Keratinocyte (primary cell): ENCODE measurements at regions not wholly inside any gene's neighbourhood (a gene's known extent, or its start where the extent isn't known, plus 50 kb on each side); places are given as distances from the start of the nearest gene placed in this dataset.

Experiments used
- DNase-seq: peaks from one replicate; pipeline ENCODE4 v3.0.0-alpha.2; 2011; ENCODE audit warnings: low read depth, missing footprints, low spot score
- FAIRE-seq: peaks from 2 replicates; lab custom pipeline; 2011; peaks lifted over from hg19 to GRCh38; lab: Jason Lieb, UNC
- H2AFZ ChIP-seq: 2 replicates; pipeline ENCODE4 v1.6.0; 2012; ENCODE audit warnings: low read length, control low read depth, inconsistent platforms; ENCODE audit not compliant: control insufficient read depth
- H3K27ac ChIP-seq: 2 replicates; pipeline ENCODE4 v1.5.1; 2011; ENCODE audit warnings: low read length; ENCODE audit not compliant: control insufficient read depth, insufficient read depth
- H3K27me3 ChIP-seq: 3 replicates; pipeline ENCODE4 v1.6.0; 2011; ENCODE audit warnings: low read length; ENCODE audit not compliant: control insufficient read depth, insufficient read depth; ENCODE audit errors: extremely low read depth
- H3K36me3 ChIP-seq, 2 experiments: 2 replicates in 1 of 2; 3 replicates in 1 of 2; pipeline ENCODE4 v1.5.1; 2011; ENCODE audit warnings: low read length in 2 of 2, mild to moderate bottlenecking in 1 of 2; ENCODE audit not compliant: control insufficient read depth in 2 of 2, insufficient read depth in 2 of 2; ENCODE audit errors: extremely low read depth in 1 of 2
- H3K4me1 ChIP-seq: 3 replicates; pipeline ENCODE4 v1.5.1; 2011; ENCODE audit warnings: low read length; ENCODE audit not compliant: control insufficient read depth, insufficient read depth; ENCODE audit errors: extremely low read depth
- H3K4me2 ChIP-seq: 3 replicates; pipeline ENCODE4 v1.6.0; 2011; ENCODE audit warnings: low read depth, low read length; ENCODE audit not compliant: control insufficient read depth, insufficient read depth; ENCODE audit errors: extremely low read depth
- H3K4me3 ChIP-seq, 3 experiments: fragments of 200-600 bp in 1 of 3; sonication (generic) in 1 of 3; 2 replicates in 2 of 3; 3 replicates in 1 of 3; pipeline ENCODE4 v1.5.1; 2011 to 2016; ENCODE audit warnings: low read length in 3 of 3, mild to moderate bottlenecking in 3 of 3, control low read depth in 2 of 3, inconsistent platforms in 1 of 3, low read depth in 1 of 3, mixed read lengths in 1 of 3, mixed run types in 1 of 3, moderate library complexity in 1 of 3; ENCODE audit not compliant: control insufficient read depth in 2 of 3, insufficient read depth in 2 of 3; ENCODE audit errors: extremely low read depth in 1 of 3
- H3K79me2 ChIP-seq: 2 replicates; pipeline ENCODE4 v1.6.0; 2012; ENCODE audit warnings: low read length; ENCODE audit not compliant: control insufficient read depth, insufficient read depth
- H3K9ac ChIP-seq: 3 replicates; pipeline ENCODE4 v1.6.0; 2011; ENCODE audit warnings: low read length; ENCODE audit not compliant: control insufficient read depth, insufficient read depth; ENCODE audit errors: extremely low read depth
- H3K9me1 ChIP-seq: 3 replicates; pipeline ENCODE4 v1.6.0; 2011; ENCODE audit warnings: low read length; ENCODE audit not compliant: control insufficient read depth, insufficient read depth; ENCODE audit errors: extremely low read depth
- H3K9me3 ChIP-seq: 2 replicates; pipeline ENCODE4 v1.5.1; 2012; ENCODE audit warnings: low read depth, low read length; ENCODE audit not compliant: control insufficient read depth
- H4K20me1 ChIP-seq: 3 replicates; pipeline ENCODE4 v1.6.0; 2011; ENCODE audit warnings: low read length; ENCODE audit not compliant: control insufficient read depth, insufficient read depth; ENCODE audit errors: extremely low read depth
- CTCF ChIP-seq, 3 experiments: IDR thresholded peaks in 1 of 3; conservative IDR thresholded peaks in 1 of 3; optimal IDR thresholded peaks in 1 of 3; 2 replicates in 2 of 3; 3 replicates in 1 of 3; pipeline versions ENCODE3 to v1.5.1; 2011; ENCODE audit warnings: low read length in 3 of 3, mild to moderate bottlenecking in 3 of 3, moderate library complexity in 2 of 3, control low read depth in 1 of 3, inconsistent platforms in 1 of 3; ENCODE audit not compliant: insufficient read depth in 2 of 3; ENCODE audit errors: extremely low read depth in 1 of 3
- EZH2 ChIP-seq: IDR thresholded peaks from one replicate; pipeline ENCODE4 v1.6.1; 2012; ENCODE audit warnings: inconsistent platforms, mild to moderate bottlenecking, low read length, moderate library complexity
- dilution Hi-C: fragments of 300-500 bp; cut with MboI; formaldehyde crosslinking; loops from one replicate; pipeline ENCODE4 v1.7.0; 2020; ENCODE audit warnings: low sequenced_read_pairs; ENCODE audit not compliant: extremely low pct_ligation_motif_present

GRCh38 chr2:220857368-220857767 lies 714.7 kb downstream of the EPHA4 start:
- Histone ChIP-seq H3K27me3 (no peaks in the 10 kb centered on the region), H3K27ac (no peak overlapping the region), H3K9ac (no peak overlapping the region), H3K4me1 (peaks cover 14% of the 10 kb centered on the region), H3K79me2 (no peaks in the 10 kb centered on the region), H3K36me3 (no peaks in the 10 kb centered on the region), H3K4me2 (no peak overlapping the region), H2AFZ (no peak overlapping the region), H3K9me1 (no peaks in the 10 kb centered on the region), H3K9me3 (no peaks in the 10 kb centered on the region), H4K20me1 (no peaks in the 10 kb centered on the region), H3K4me3 (no peak overlapping the region)
- DNase-seq (no peak), FAIRE-seq (no peak)
- no peak for TF ChIP-seq CTCF (optimal IDR thresholded peaks at IDR 0.05 in 1 of 3, IDR thresholded peaks at IDR 0.05 in 1 of 3, conservative IDR thresholded peaks at IDR 0.05 in 1 of 3; ENCODE audit: extremely low read depth in 1 of 3, insufficient read depth in 2 of 3, low read length in 3 of 3)
- no peak for TF ChIP-seq EZH2
- dilution Hi-C loops = no loop called here

- no peak overlapping the region for H3K4me3 ChIP-seq
- H3K9ac ChIP-seq = no peak overlapping the region
- H3K9me3 ChIP-seq = no peaks in the 10 kb centered on the region
- DNase-seq = no peak
- no peak overlapping the region for H3K27ac ChIP-seq
- no peaks in the 10 kb centered on the region for H4K20me1 ChIP-seq
- no peaks in the 10 kb centered on the region for H3K27me3 ChIP-seq
- H3K4me1 ChIP-seq = peaks cover 14% of the 10 kb centered on the region
- H3K9me1 ChIP-seq = no peaks in the 10 kb centered on the region
- no peaks in the 10 kb centered on the region for H3K79me2 ChIP-seq
- H3K4me2 ChIP-seq = no peak overlapping the region
- dilution Hi-C loops = no loop called here
- H2AFZ ChIP-seq = no peak overlapping the region
- no peaks in the 10 kb centered on the region for H3K36me3 ChIP-seq
- no peak for FAIRE-seq
- TF ChIP-seq CTCF (optimal IDR thresholded peaks at IDR 0.05 in 1 of 3, IDR thresholded peaks at IDR 0.05 in 1 of 3, conservative IDR thresholded peaks at IDR 0.05 in 1 of 3; ENCODE audit: extremely low read depth in 1 of 3, insufficient read depth in 2 of 3, low read length in 3 of 3) (peak in 1 of 3 experiments; percentile 12), EZH2 (no peak)
These were observed 714.0 kb downstream of the EPHA4 start for GRCh38 chr2:220858101-220858500.
